NCI-H2171 (cell line): ENCODE measurements at regions not wholly inside any gene's neighbourhood (a gene's known extent, or its start where the extent isn't known, plus 50 kb on each side); places are given as distances from the start of the nearest gene placed in this dataset.

Experiments used
- DNase-seq: peaks from one replicate; lab custom pipeline; 2025; lab: John Stamatoyannopoulos, UW

- DNase-seq, result no peak
These were observed 302.6 kb upstream of the SLC14A2 start for GRCh38 chr18:45312555-45313126.

- DNase-seq, result no peak
These were observed 299.1 kb upstream of the SLC14A2 start for GRCh38 chr18:45316127-45316526.

- DNase-seq, result peak; percentile 15
These were observed 297.2 kb upstream of the SLC14A2 start for GRCh38 chr18:45317948-45318640.

- DNase-seq, result no peak
These were observed 294.6 kb upstream of the SLC14A2 start for GRCh38 chr18:45320724-45321123.

GRCh38 chr18:45321520-45321919 lies 293.8 kb upstream of the SLC14A2 start:
- no peak for DNase-seq

- DNase-seq, result no peak
These were observed 292.9 kb upstream of the SLC14A2 start for GRCh38 chr18:45322343-45322742.

GRCh38 chr18:45324101-45324494 lies 291.2 kb upstream of the SLC14A2 start:
- DNase-seq, result no peak

GRCh38 chr18:45324495-45325113 lies 290.7 kb upstream of the SLC14A2 start:
- peak; percentile 81 for DNase-seq

GRCh38 chr18:45325778-45326177 lies 289.5 kb upstream of the SLC14A2 start:
- DNase-seq, result no peak

- no peak for DNase-seq
These were observed 288.8 kb upstream of the SLC14A2 start for GRCh38 chr18:45326505-45326904.

- no peak for DNase-seq
These were observed 287.0 kb upstream of the SLC14A2 start for GRCh38 chr18:45328296-45328695.

- DNase-seq, result no peak
These were observed 286.5 kb upstream of the SLC14A2 start for GRCh38 chr18:45328811-45329210.

GRCh38 chr18:45329316-45329715 lies 286.0 kb upstream of the SLC14A2 start:
- DNase-seq, result no peak

- no peak for DNase-seq
These were observed 285.1 kb upstream of the SLC14A2 start for GRCh38 chr18:45330170-45330594.

- DNase-seq, result no peak
These were observed 282.4 kb upstream of the SLC14A2 start for GRCh38 chr18:45332871-45333270.

- DNase-seq, result no peak
These were observed 281.1 kb upstream of the SLC14A2 start for GRCh38 chr18:45334191-45334590.

GRCh38 chr18:45335282-45336043 lies 279.8 kb upstream of the SLC14A2 start:
- DNase-seq, result no peak

GRCh38 chr18:45336448-45336847 lies 278.8 kb upstream of the SLC14A2 start:
- DNase-seq, result no peak

- DNase-seq, result no peak
These were observed 277.8 kb upstream of the SLC14A2 start for GRCh38 chr18:45337477-45337876.

- no peak for DNase-seq
These were observed 275.3 kb upstream of the SLC14A2 start for GRCh38 chr18:45339810-45340550.

- no peak for DNase-seq
These were observed 274.4 kb upstream of the SLC14A2 start for GRCh38 chr18:45340884-45341283.

- DNase-seq, result no peak
These were observed 273.8 kb upstream of the SLC14A2 start for GRCh38 chr18:45341454-45341853.
